ENCODE measurements at regions not wholly inside any gene's neighbourhood (a gene's known extent, or its start where the extent isn't known, plus 50 kb on each side); places are given as distances from the start of the nearest gene placed in this dataset.

DNA sequence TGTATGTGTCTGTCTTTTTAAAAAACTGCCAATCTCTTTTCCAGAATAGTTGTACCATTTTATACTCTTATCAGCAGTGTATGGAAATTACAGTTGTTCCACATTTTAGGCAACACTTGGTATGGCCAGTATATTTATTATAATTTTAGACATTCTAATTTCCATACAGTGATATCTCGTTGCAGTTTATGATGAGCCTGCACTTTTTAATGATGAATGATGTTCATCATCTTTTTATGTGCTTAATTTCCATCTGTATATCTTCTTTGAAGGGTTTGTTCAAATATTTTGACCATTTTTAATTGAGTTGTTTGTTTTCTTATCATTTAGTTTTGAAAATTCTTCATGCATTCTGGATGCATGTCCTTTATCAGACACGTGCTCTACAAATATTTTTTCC is 57.0 kb upstream of the UBE2E2 start:
- TF ChIP-seq, protein P1, sequence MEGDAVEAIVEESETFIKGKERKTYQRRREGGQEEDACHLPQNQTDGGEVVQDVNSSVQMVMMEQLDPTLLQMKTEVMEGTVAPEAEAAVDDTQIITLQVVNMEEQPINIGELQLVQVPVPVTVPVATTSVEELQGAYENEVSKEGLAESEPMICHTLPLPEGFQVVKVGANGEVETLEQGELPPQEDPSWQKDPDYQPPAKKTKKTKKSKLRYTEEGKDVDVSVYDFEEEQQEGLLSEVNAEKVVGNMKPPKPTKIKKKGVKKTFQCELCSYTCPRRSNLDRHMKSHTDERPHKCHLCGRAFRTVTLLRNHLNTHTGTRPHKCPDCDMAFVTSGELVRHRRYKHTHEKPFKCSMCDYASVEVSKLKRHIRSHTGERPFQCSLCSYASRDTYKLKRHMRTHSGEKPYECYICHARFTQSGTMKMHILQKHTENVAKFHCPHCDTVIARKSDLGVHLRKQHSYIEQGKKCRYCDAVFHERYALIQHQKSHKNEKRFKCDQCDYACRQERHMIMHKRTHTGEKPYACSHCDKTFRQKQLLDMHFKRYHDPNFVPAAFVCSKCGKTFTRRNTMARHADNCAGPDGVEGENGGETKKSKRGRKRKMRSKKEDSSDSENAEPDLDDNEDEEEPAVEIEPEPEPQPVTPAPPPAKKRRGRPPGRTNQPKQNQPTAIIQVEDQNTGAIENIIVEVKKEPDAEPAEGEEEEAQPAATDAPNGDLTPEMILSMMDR (IDR thresholded peaks at IDR 0.05) = no peak
- TF ChIP-seq ZFX (IDR thresholded peaks at IDR 0.05; ENCODE audit: borderline replicate concordance) = no peak

All from 22Rv1 (cell line).